Caco-2 (cell line): ENCODE measurements at regions not wholly inside any gene's neighbourhood (a gene's known extent, or its start where the extent isn't known, plus 50 kb on each side); places are given as distances from the start of the nearest gene placed in this dataset.

Experiments
- BruUV-seq: library from RNA; stranded (reverse); fragments of 400-500 nt; replicated peaks from 2 replicates; lab custom pipeline; 2021; lab: Mats Ljungman, UMichigan
- CTCF ChIA-PET: fragments of 300-600 bp; sonication (Branson Sonifier 250); formaldehyde crosslinking; loops from one replicate; lab custom pipeline; 2022; ENCODE audit warnings: antibody characterized with exemption; lab: Charles Lee
- POLR2A ChIA-PET: fragments of 300-600 bp; sonication (Branson Sonifier 250); formaldehyde crosslinking; loops from one replicate; lab custom pipeline; 2022; ENCODE audit warnings: antibody characterized with exemption; lab: Charles Lee
- DNase-seq, 2 experiments: peaks; one replicate each; pipeline versions ENCODE4 v3.0.0 to v3.0.0-alpha.2; 2020 to 2022
- H3K27me3 ChIP-seq: replicated peaks from 2 replicates; pipeline ENCODE4 v1.6.0; 2011; ENCODE audit warnings: low read length; ENCODE audit not compliant: control insufficient read depth, insufficient read depth
- H3K36me3 ChIP-seq: 2 replicates; pipeline ENCODE4 v1.5.1; 2011; ENCODE audit warnings: low read length; ENCODE audit not compliant: control insufficient read depth, insufficient read depth
- H3K4me1 ChIP-seq: fragments of 250-450 bp; sonication (Bioruptor Pico); 2 replicates; pipeline ENCODE4 v1.5.1; 2020; ENCODE audit warnings: mild to moderate bottlenecking
- H3K4me3 ChIP-seq: 2 replicates; pipeline ENCODE4 v1.5.1; 2011; ENCODE audit warnings: low read depth, mild to moderate bottlenecking, control low read depth, low read length
- H3K9me3 ChIP-seq: fragments of 250-450 bp; sonication (Bioruptor Pico); 2 replicates; pipeline ENCODE4 v1.5.1; 2020; ENCODE audit warnings: mild to moderate bottlenecking, moderate library complexity
- H3K27ac Mint-ChIP-seq: one replicate; pipeline ENCODE4 v1.8.0; 2022; ENCODE audit warnings: mixed read lengths; ENCODE audit not compliant: unreplicated experiment
- H3K27me3 Mint-ChIP-seq: one replicate; pipeline ENCODE4 v1.8.0; 2022; ENCODE audit warnings: mixed read lengths; ENCODE audit not compliant: insufficient read depth, unreplicated experiment
- H3K36me3 Mint-ChIP-seq: one replicate; pipeline ENCODE4 v1.8.0; 2022; ENCODE audit warnings: mild to moderate bottlenecking, mixed read lengths; ENCODE audit not compliant: insufficient read depth, unreplicated experiment
- H3K4me1 Mint-ChIP-seq: one replicate; pipeline ENCODE4 v1.8.0; 2022; ENCODE audit warnings: low read depth, mixed read lengths; ENCODE audit not compliant: unreplicated experiment
- H3K4me3 Mint-ChIP-seq: one replicate; pipeline ENCODE4 v1.8.0; 2022; ENCODE audit warnings: mild to moderate bottlenecking, moderate library complexity, mixed read lengths; ENCODE audit not compliant: unreplicated experiment
- H3K9me3 Mint-ChIP-seq: one replicate; pipeline ENCODE4 v1.8.0; 2022; ENCODE audit warnings: mixed read lengths; ENCODE audit not compliant: unreplicated experiment
- CTCF ChIP-seq, 2 experiments: fragments of 200-600 bp in 1 of 2; IDR thresholded peaks; 1 replicate in 1 of 2; 2 replicates in 1 of 2; pipeline versions ENCODE4 v1.5.1 to v1.8.0; 2011 to 2022; ENCODE audit warnings: antibody characterized with exemption in 1 of 2, control low read depth in 1 of 2, inconsistent platforms in 1 of 2, low read depth in 1 of 2, low read length in 1 of 2, mild to moderate bottlenecking in 1 of 2, moderate library complexity in 1 of 2; ENCODE audit not compliant: insufficient read depth in 1 of 2, severe bottlenecking in 1 of 2, unreplicated experiment in 1 of 2
- intact Hi-C: fragments of 100-400 bp; cut with micrococcal nuclease; formaldehyde crosslinking; loops from one replicate; pipeline ENCODE4 v1.10.0; 2022; ENCODE audit not compliant: unreplicated experiment

GRCh38 chr13:76741624-76742023, 144.6 kb downstream of the KCTD12 start:
- BruUV-seq = no TSS peak
- H3K4me1 Mint-ChIP-seq = no peaks in the 10 kb centered on the region

GRCh38 chr13:76741046-76741445, 145.2 kb downstream of the KCTD12 start:
- POLR2A ChIA-PET = no interaction called here
- Mint-ChIP-seq H3K4me3 (no peak overlapping the region), H3K27ac (no peak overlapping the region), H3K9me3 (peaks cover 9% of the 10 kb centered on the region), H3K36me3 (no peaks in the 10 kb centered on the region), H3K4me1 (no peaks in the 10 kb centered on the region), H3K27me3 (peaks cover 2% of the 10 kb centered on the region)
- H3K27me3 ChIP-seq = no peaks in the 10 kb centered on the region
- no peaks in the 10 kb centered on the region for H3K4me1 ChIP-seq
- H3K4me3 ChIP-seq = no peak overlapping the region
- no peak for DNase-seq
- H3K9me3 ChIP-seq = no peaks in the 10 kb centered on the region
- H3K36me3 ChIP-seq = no peaks in the 10 kb centered on the region
- intact Hi-C loops = no loop called here
- no peak for TF ChIP-seq CTCF (IDR thresholded peaks at IDR 0.05; ENCODE audit: insufficient read depth in 1 of 2, low read depth in 1 of 2, low read length in 1 of 2, severe bottlenecking in 1 of 2, unreplicated experiment in 1 of 2)
- BruUV-seq = no TSS peak
- CTCF ChIA-PET = no interaction called here

More at GRCh38 chr13:76741624-76742023, 144.6 kb downstream of the KCTD12 start:
- no peak for DNase-seq
- intact Hi-C loops = no loop called here
- TF ChIP-seq CTCF (IDR thresholded peaks at IDR 0.05; ENCODE audit: insufficient read depth in 1 of 2, low read depth in 1 of 2, low read length in 1 of 2, severe bottlenecking in 1 of 2, unreplicated experiment in 1 of 2) = no peak
- CTCF ChIA-PET = no interaction called here
- H3K27ac Mint-ChIP-seq = no peak overlapping the region
- H3K4me1 ChIP-seq = no peaks in the 10 kb centered on the region
- peaks cover 2% of the 10 kb centered on the region for H3K27me3 Mint-ChIP-seq
- POLR2A ChIA-PET = no interaction called here
- peaks cover 9% of the 10 kb centered on the region for H3K9me3 Mint-ChIP-seq
- H3K36me3 ChIP-seq = no peaks in the 10 kb centered on the region
- H3K9me3 ChIP-seq = no peaks in the 10 kb centered on the region
- no peaks in the 10 kb centered on the region for H3K36me3 Mint-ChIP-seq
- H3K4me3 ChIP-seq = no peak overlapping the region
- H3K27me3 ChIP-seq = no peaks in the 10 kb centered on the region
- no peak overlapping the region for H3K4me3 Mint-ChIP-seq

GRCh38 chr13:76738616-76739015, 147.6 kb downstream of the KCTD12 start:
- Mint-ChIP-seq H3K27me3 (peaks cover 2% of the 10 kb centered on the region), H3K36me3 (no peaks in the 10 kb centered on the region), H3K9me3 (peaks cover 9% of the 10 kb centered on the region), H3K4me3 (no peak overlapping the region), H3K4me1 (no peaks in the 10 kb centered on the region), H3K27ac (no peak overlapping the region)
- TF ChIP-seq CTCF (IDR thresholded peaks at IDR 0.05; ENCODE audit: insufficient read depth in 1 of 2, low read depth in 1 of 2, low read length in 1 of 2, severe bottlenecking in 1 of 2, unreplicated experiment in 1 of 2) = no peak
- no TSS peak for BruUV-seq
- intact Hi-C loops = no loop called here
- Histone ChIP-seq H3K9me3 (no peaks in the 10 kb centered on the region), H3K4me1 (no peaks in the 10 kb centered on the region), H3K4me3 (no peak overlapping the region), H3K36me3 (no peaks in the 10 kb centered on the region), H3K27me3 (no peaks in the 10 kb centered on the region)
- ChIA-PET CTCF (no interaction called here), POLR2A (no interaction called here)
- no peak for DNase-seq
